ENCODE measurements at regions not wholly inside any gene's neighbourhood (a gene's known extent, or its start where the extent isn't known, plus 50 kb on each side); places are given as distances from the start of the nearest gene placed in this dataset.

DNA sequence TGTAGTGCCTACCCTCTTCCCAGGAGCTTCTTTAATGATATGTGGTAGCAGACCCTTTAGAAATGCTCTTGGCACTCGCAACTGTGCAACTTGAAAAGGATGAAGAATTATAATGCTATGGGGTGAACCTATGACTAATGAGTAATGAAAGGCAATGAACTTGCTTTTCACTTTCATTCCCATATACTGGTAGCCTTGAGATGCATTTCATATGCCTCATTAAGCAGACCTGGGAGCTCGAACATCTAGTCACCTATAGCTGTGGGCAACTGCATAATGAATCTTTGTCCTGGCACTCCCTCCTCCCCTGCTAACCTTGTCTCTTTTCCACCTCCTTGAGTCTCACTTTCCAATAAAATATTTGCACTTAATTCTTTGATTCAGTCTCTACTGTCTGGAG is 605.9 kb upstream of the DAB2 start:
- Histone ChIP-seq H4K20me1 (ENCODE audit: low read length) (no peaks in the 10 kb centered on the region), H3K27ac (ENCODE audit: low read length) (no peak overlapping the region), H2AFZ (ENCODE audit: low read length) (no peak overlapping the region), H3K4me1 (ENCODE audit: insufficient read depth, low read length) (no peaks in the 10 kb centered on the region), H3K9me3 (ENCODE audit: low read length) (no peaks in the 10 kb centered on the region), H3K9ac (ENCODE audit: low read length) (no peak overlapping the region), H3K4me3 (ENCODE audit: low read length) (no peak overlapping the region), H3K36me3 (ENCODE audit: low read depth, low read length) (no peaks in the 10 kb centered on the region), H3K79me2 (ENCODE audit: low read length) (no peaks in the 10 kb centered on the region), H3K4me2 (ENCODE audit: low read length) (no peak overlapping the region), H3F3A (ENCODE audit: low read length, unreplicated experiment) (no peaks in the 10 kb centered on the region), H3K27me3 (ENCODE audit: low read length) (no peaks in the 10 kb centered on the region), H3K9me2 (replicated peaks; ENCODE audit: low read length) (no peaks in the 10 kb centered on the region)
- TF ChIP-seq EZH2 (IDR thresholded peaks at IDR 0.05; ENCODE audit: low read length, unreplicated experiment) (no peak), EZH2phosphoT487 (IDR thresholded peaks at IDR 0.05; ENCODE audit: borderline replicate concordance, low read length) (no peak)
- TF ChIP-seq, protein P1, sequence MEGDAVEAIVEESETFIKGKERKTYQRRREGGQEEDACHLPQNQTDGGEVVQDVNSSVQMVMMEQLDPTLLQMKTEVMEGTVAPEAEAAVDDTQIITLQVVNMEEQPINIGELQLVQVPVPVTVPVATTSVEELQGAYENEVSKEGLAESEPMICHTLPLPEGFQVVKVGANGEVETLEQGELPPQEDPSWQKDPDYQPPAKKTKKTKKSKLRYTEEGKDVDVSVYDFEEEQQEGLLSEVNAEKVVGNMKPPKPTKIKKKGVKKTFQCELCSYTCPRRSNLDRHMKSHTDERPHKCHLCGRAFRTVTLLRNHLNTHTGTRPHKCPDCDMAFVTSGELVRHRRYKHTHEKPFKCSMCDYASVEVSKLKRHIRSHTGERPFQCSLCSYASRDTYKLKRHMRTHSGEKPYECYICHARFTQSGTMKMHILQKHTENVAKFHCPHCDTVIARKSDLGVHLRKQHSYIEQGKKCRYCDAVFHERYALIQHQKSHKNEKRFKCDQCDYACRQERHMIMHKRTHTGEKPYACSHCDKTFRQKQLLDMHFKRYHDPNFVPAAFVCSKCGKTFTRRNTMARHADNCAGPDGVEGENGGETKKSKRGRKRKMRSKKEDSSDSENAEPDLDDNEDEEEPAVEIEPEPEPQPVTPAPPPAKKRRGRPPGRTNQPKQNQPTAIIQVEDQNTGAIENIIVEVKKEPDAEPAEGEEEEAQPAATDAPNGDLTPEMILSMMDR (conservative IDR thresholded peaks at IDR 0.05; ENCODE audit: low read depth, low read length) = no peak
- DNase-seq = no peak
- BruUV-seq (replicated peaks) = no TSS peak
- POLR2A ChIA-PET (ENCODE audit: unreplicated experiment) = no interaction called here
- CTCF ChIA-PET = no interaction called here
- intact Hi-C loops (cut with micrococcal nuclease) = no loop called here
- no peak for ATAC-seq

DNA sequence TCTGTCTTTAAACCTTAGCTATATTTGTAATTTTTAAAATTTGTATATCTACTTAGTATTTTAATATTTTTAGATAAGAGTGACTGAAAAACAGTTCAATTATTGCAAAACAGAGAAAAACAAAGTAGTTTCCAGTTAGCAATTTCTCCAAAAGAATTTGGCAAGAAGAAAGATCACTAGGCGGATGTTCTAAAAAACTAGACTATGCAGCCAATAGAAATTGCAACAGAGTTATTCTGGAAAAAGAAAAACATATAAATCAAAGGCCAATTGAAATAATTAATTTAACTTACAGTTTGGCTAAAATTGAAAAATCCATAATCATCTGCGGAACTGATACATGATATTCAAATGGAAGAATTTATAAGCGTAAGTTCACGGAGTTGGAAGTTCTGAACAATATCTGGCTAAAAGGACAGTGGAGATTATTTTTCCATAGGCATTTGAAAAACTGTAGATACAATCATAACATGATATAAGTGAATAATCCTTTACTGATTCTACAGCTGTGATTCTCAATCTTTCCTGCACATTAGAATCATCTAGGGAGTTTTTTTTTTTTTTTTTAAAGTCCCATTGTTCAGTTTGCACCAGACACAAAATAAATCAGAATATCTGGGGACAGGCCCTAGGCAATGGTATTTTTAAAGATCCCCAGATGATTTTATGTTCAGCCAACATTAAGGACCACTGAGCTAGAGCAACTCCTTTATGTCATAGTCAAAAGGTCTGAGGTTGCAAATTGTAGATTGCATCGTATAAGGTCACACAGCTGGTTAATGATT is 605.1 kb upstream of the DAB2 start:
- CTCF ChIA-PET = no interaction called here
- H3K4me1 ChIP-seq (ENCODE audit: insufficient read depth, low read length) = no peaks in the 10 kb centered on the region
- no peak for ATAC-seq

DNA sequence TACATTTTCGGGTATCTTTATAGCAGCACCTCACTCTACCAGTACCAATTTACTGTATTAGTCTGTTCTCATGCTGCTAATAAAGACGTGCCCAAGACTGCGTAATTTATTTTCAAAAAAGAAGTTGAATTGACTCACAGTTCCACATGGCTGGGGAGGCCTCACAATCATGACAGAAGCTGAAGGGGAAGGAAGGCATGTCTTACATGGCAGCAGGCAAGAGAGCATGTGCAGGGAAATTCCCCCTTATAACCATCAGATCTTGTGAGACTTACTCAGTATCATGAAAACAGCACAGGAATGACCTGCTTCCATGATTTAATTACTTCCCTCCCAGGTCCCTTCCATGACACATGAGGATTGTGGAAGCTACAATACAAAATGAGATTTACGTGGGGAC is 602.6 kb upstream of the DAB2 start:
- intact Hi-C loops (cut with micrococcal nuclease) = no loop called here
- POLR2A ChIA-PET (ENCODE audit: unreplicated experiment) = no interaction called here
- no peaks in the 10 kb centered on the region for H3F3A ChIP-seq (ENCODE audit: low read length, unreplicated experiment)
- H3K27ac ChIP-seq (ENCODE audit: low read length) = no peak overlapping the region
- no peak overlapping the region for H3K9ac ChIP-seq (ENCODE audit: low read length)
- DNase-seq (no peak), ATAC-seq (no peak)
- H3K4me3 ChIP-seq (ENCODE audit: low read length) = no peak overlapping the region
- TF ChIP-seq EZH2phosphoT487 (IDR thresholded peaks at IDR 0.05; ENCODE audit: borderline replicate concordance, low read length) (no peak), EZH2 (IDR thresholded peaks at IDR 0.05; ENCODE audit: low read length, unreplicated experiment) (no peak)
- TF ChIP-seq, protein P1 (conservative IDR thresholded peaks at IDR 0.05; ENCODE audit: low read depth, low read length) = no peak
- no peaks in the 10 kb centered on the region for H3K9me3 ChIP-seq (ENCODE audit: low read length)
- BruUV-seq (replicated peaks) = no TSS peak
- no peaks in the 10 kb centered on the region for H3K4me1 ChIP-seq (ENCODE audit: insufficient read depth, low read length)
- no peaks in the 10 kb centered on the region for H3K9me2 ChIP-seq (replicated peaks; ENCODE audit: low read length)
- no peaks in the 10 kb centered on the region for H3K27me3 ChIP-seq (ENCODE audit: low read length)
- no peak overlapping the region for H2AFZ ChIP-seq (ENCODE audit: low read length)
- no peak overlapping the region for H3K4me2 ChIP-seq (ENCODE audit: low read length)
- CTCF ChIA-PET = no interaction called here
- no peaks in the 10 kb centered on the region for H3K36me3 ChIP-seq (ENCODE audit: low read depth, low read length)
- H4K20me1 ChIP-seq (ENCODE audit: low read length) = no peaks in the 10 kb centered on the region
- no peaks in the 10 kb centered on the region for H3K79me2 ChIP-seq (ENCODE audit: low read length)

More for the DNA sequence above, 605.1 kb upstream of the DAB2 start:
- no peak for TF ChIP-seq EZH2phosphoT487 (IDR thresholded peaks at IDR 0.05; ENCODE audit: borderline replicate concordance, low read length)
- TF ChIP-seq, protein P1 (conservative IDR thresholded peaks at IDR 0.05; ENCODE audit: low read depth, low read length) = no peak
- TF ChIP-seq EZH2 (IDR thresholded peaks at IDR 0.05; ENCODE audit: low read length, unreplicated experiment) = no peak
- H3K4me2 ChIP-seq (ENCODE audit: low read length) = no peak overlapping the region
- POLR2A ChIA-PET (ENCODE audit: unreplicated experiment) = interaction anchor here (0.6 kb wide), 1 partner anchor 425 kb away, joined by 8 read pairs; no protein-coding TSS in a partner anchor
- no peaks in the 10 kb centered on the region for H3F3A ChIP-seq (ENCODE audit: low read length, unreplicated experiment)
- no TSS peak for BruUV-seq (replicated peaks)
- no peaks in the 10 kb centered on the region for H3K9me3 ChIP-seq (ENCODE audit: low read length)
- intact Hi-C loops (cut with micrococcal nuclease) = no loop called here
- no peak overlapping the region for H3K27ac ChIP-seq (ENCODE audit: low read length)
- H3K4me3 ChIP-seq (ENCODE audit: low read length) = no peak overlapping the region
- DNase-seq = no peak
- no peaks in the 10 kb centered on the region for H3K27me3 ChIP-seq (ENCODE audit: low read length)
- H2AFZ ChIP-seq (ENCODE audit: low read length) = no peak overlapping the region
- H3K9me2 ChIP-seq (replicated peaks; ENCODE audit: low read length) = no peaks in the 10 kb centered on the region
- no peaks in the 10 kb centered on the region for H3K79me2 ChIP-seq (ENCODE audit: low read length)
- no peaks in the 10 kb centered on the region for H3K36me3 ChIP-seq (ENCODE audit: low read depth, low read length)
- H3K9ac ChIP-seq (ENCODE audit: low read length) = no peak overlapping the region
- H4K20me1 ChIP-seq (ENCODE audit: low read length) = no peaks in the 10 kb centered on the region
